Astrocyte (in vitro differentiated cells and primary cell): ENCODE measurements at regions not wholly inside any gene's neighbourhood (a gene's known extent, or its start where the extent isn't known, plus 50 kb on each side); places are given as distances from the start of the nearest gene placed in this dataset.

ENCODE experiments used
- DNase-seq: peaks from one replicate; pipeline ENCODE4 v3.0.0-alpha.2; 2010; ENCODE audit warnings: low read depth
- FAIRE-seq: peaks from 2 replicates; lab custom pipeline; 2011; peaks lifted over from hg19 to GRCh38; lab: Jason Lieb, UNC
- H2AFZ ChIP-seq: 2 replicates; pipeline ENCODE4 v1.6.0; 2012; ENCODE audit warnings: low read depth, low read length, inconsistent platforms
- H3K27ac ChIP-seq: 2 replicates; pipeline ENCODE4 v1.5.1; 2011; ENCODE audit warnings: low read depth, low read length, inconsistent platforms
- H3K27me3 ChIP-seq: 2 replicates; pipeline ENCODE4 v1.6.0; 2011; ENCODE audit warnings: low read length, inconsistent platforms; ENCODE audit not compliant: insufficient read depth
- H3K36me3 ChIP-seq: 2 replicates; pipeline ENCODE4 v1.5.1; 2011; ENCODE audit warnings: low read length, inconsistent platforms; ENCODE audit not compliant: insufficient read depth
- H3K4me1 ChIP-seq: 2 replicates; pipeline ENCODE4 v1.5.1; 2011; ENCODE audit warnings: low read length, inconsistent platforms; ENCODE audit not compliant: insufficient read depth
- H3K4me2 ChIP-seq: 2 replicates; pipeline ENCODE4 v1.6.0; 2012; ENCODE audit warnings: low read length, inconsistent platforms
- H3K4me3 ChIP-seq: 2 replicates; pipeline ENCODE4 v1.5.1; 2011; ENCODE audit warnings: low read depth, mild to moderate bottlenecking, low read length, inconsistent platforms; ENCODE audit not compliant: insufficient read depth
- H3K79me2 ChIP-seq: 2 replicates; pipeline ENCODE4 v1.6.0; 2012; ENCODE audit warnings: mild to moderate bottlenecking, low read length, inconsistent platforms; ENCODE audit not compliant: insufficient read depth
- H3K9ac ChIP-seq: 2 replicates; pipeline ENCODE4 v1.6.0; 2012; ENCODE audit warnings: mild to moderate bottlenecking, low read length, inconsistent platforms
- H3K9me3 ChIP-seq: 2 replicates; pipeline ENCODE4 v1.5.1; 2012; ENCODE audit warnings: low read depth, mild to moderate bottlenecking, low read length, inconsistent platforms; ENCODE audit not compliant: insufficient read depth
- H4K20me1 ChIP-seq: 2 replicates; pipeline ENCODE4 v1.6.0; 2012; ENCODE audit warnings: low read length, inconsistent platforms; ENCODE audit not compliant: insufficient read depth
- H3K27ac Mint-ChIP-seq: one replicate; pipeline ENCODE4 v1.8.0; 2021; ENCODE audit warnings: mild to moderate bottlenecking, mixed read lengths; ENCODE audit not compliant: unreplicated experiment
- H3K27me3 Mint-ChIP-seq: one replicate; pipeline ENCODE4 v1.8.0; 2021; ENCODE audit warnings: low read depth, mixed read lengths; ENCODE audit not compliant: unreplicated experiment
- H3K36me3 Mint-ChIP-seq: one replicate; pipeline ENCODE4 v1.8.0; 2021; ENCODE audit warnings: low read depth, mixed read lengths; ENCODE audit not compliant: unreplicated experiment
- H3K4me1 Mint-ChIP-seq: one replicate; pipeline ENCODE4 v1.8.0; 2021; ENCODE audit warnings: low read depth, mixed read lengths; ENCODE audit not compliant: unreplicated experiment
- H3K4me3 Mint-ChIP-seq: one replicate; pipeline ENCODE4 v1.8.0; 2021; ENCODE audit warnings: mild to moderate bottlenecking, moderate library complexity, mixed read lengths; ENCODE audit not compliant: unreplicated experiment
- H3K9me3 Mint-ChIP-seq: one replicate; pipeline ENCODE4 v1.8.0; 2021; ENCODE audit warnings: mild to moderate bottlenecking, mixed read lengths; ENCODE audit not compliant: unreplicated experiment
- EZH2 ChIP-seq: IDR thresholded peaks from 2 replicates; pipeline ENCODE4 v1.6.1; 2012; ENCODE audit warnings: mild to moderate bottlenecking, low read length, inconsistent platforms; ENCODE audit not compliant: insufficient read depth
- TF ChIP-seq, protein P1 (sequence below): IDR thresholded peaks from 2 replicates; pipeline ENCODE4 v1.5.1; 2011; ENCODE audit warnings: low read depth, mild to moderate bottlenecking, inconsistent platforms, low read length, moderate library complexity; ENCODE audit not compliant: insufficient read depth

DNA sequence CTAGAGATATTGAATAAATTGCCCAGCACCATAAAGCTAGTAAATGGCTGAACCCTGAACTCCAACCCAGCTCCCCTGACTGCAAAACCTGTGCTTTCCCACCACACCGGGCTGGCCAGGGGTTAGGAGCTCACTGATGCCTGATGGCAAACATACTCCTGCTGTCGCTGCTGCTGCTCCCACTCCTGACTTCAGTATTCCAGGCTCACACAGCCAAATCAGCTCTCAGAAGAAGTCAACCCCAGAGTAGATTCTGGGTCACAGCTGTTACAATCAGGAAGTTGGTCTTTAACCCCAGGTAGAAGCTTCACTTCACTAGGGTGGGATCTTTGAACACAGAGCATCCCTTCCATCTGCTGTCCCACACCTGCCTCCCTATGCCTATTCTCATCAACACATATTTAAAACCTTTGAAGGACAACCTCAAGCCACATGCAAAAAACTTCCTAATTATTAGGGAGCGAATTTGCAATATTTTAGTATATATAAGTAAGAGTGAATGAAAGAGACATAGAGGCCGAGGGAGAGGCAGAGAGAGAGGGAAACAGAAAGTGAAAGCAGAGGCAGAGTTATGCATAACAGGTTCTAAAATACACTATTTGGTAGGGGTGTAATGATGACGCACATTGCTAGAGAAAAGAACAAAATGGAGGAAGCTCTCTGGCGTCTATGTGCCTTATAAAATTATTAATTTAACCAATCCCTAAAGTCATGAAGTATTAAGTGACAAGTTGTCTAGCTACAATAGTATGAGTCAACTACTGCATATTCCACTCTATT, 99.4 kb upstream of the SERP2 start:
- H3K36me3 ChIP-seq, result no peaks in the 10 kb centered on the region
- H3K27me3 ChIP-seq, result no peaks in the 10 kb centered on the region
- Mint-ChIP-seq H3K4me3 (no peak overlapping the region), H3K4me1 (peaks cover 9% of the 10 kb centered on the region), H3K36me3 (no peaks in the 10 kb centered on the region), H3K27me3 (peaks cover 5% of the 10 kb centered on the region), H3K9me3 (no peaks in the 10 kb centered on the region), H3K27ac (no peak overlapping the region)
- H4K20me1 ChIP-seq, result no peaks in the 10 kb centered on the region
- TF ChIP-seq EZH2, result no peak
- TF ChIP-seq, protein P1, sequence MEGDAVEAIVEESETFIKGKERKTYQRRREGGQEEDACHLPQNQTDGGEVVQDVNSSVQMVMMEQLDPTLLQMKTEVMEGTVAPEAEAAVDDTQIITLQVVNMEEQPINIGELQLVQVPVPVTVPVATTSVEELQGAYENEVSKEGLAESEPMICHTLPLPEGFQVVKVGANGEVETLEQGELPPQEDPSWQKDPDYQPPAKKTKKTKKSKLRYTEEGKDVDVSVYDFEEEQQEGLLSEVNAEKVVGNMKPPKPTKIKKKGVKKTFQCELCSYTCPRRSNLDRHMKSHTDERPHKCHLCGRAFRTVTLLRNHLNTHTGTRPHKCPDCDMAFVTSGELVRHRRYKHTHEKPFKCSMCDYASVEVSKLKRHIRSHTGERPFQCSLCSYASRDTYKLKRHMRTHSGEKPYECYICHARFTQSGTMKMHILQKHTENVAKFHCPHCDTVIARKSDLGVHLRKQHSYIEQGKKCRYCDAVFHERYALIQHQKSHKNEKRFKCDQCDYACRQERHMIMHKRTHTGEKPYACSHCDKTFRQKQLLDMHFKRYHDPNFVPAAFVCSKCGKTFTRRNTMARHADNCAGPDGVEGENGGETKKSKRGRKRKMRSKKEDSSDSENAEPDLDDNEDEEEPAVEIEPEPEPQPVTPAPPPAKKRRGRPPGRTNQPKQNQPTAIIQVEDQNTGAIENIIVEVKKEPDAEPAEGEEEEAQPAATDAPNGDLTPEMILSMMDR, result no peak
- no peak overlapping the region for H2AFZ ChIP-seq
- H3K4me1 ChIP-seq, result peaks cover 22% of the 10 kb centered on the region
- H3K9ac ChIP-seq, result no peak overlapping the region
- DNase-seq (no peak), FAIRE-seq (no peak)
- H3K79me2 ChIP-seq, result no peaks in the 10 kb centered on the region
- no peak overlapping the region for H3K4me2 ChIP-seq
- H3K4me3 ChIP-seq, result no peak overlapping the region
- no peaks in the 10 kb centered on the region for H3K9me3 ChIP-seq
- H3K27ac ChIP-seq, result no peak overlapping the region

DNA sequence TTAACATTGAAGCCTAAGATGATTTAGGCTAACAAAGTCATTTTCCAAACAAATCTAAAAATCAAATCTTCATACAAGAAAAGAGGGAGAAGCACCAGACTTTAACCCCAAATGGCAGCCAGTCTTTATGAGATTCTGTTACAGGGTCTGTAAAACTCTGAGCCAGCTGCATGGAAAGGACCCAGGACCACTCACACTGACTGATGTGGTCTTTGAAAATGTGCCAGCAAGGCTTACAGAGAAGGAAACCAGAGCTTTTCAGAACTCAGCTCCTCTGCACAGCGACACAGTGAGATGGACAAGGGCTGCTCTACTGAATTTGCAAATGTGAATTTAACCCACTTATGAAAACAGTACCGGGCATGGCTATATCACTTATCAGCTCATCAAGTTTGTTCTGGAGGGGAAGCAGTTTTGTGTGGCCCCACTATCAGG, 98.8 kb upstream of the SERP2 start:
- H3K79me2 ChIP-seq, result no peaks in the 10 kb centered on the region
- no peak overlapping the region for H3K4me3 ChIP-seq
- no peak overlapping the region for H3K27ac ChIP-seq
- DNase-seq, result no peak
- no peak overlapping the region for H2AFZ ChIP-seq
- H3K9ac ChIP-seq, result no peak overlapping the region
- no peak overlapping the region for H3K4me2 ChIP-seq
- Mint-ChIP-seq H3K9me3 (no peaks in the 10 kb centered on the region), H3K4me3 (no peak overlapping the region), H3K27me3 (peaks cover 5% of the 10 kb centered on the region), H3K4me1 (peaks cover 9% of the 10 kb centered on the region), H3K27ac (no peak overlapping the region), H3K36me3 (no peaks in the 10 kb centered on the region)
- H3K9me3 ChIP-seq, result no peaks in the 10 kb centered on the region
- no peaks in the 10 kb centered on the region for H3K27me3 ChIP-seq
- H4K20me1 ChIP-seq, result no peaks in the 10 kb centered on the region
- no peak for FAIRE-seq
- no peak for TF ChIP-seq EZH2
- TF ChIP-seq, protein P1, result no peak
- H3K36me3 ChIP-seq, result no peaks in the 10 kb centered on the region
- H3K4me1 ChIP-seq, result peaks cover 22% of the 10 kb centered on the region

DNA sequence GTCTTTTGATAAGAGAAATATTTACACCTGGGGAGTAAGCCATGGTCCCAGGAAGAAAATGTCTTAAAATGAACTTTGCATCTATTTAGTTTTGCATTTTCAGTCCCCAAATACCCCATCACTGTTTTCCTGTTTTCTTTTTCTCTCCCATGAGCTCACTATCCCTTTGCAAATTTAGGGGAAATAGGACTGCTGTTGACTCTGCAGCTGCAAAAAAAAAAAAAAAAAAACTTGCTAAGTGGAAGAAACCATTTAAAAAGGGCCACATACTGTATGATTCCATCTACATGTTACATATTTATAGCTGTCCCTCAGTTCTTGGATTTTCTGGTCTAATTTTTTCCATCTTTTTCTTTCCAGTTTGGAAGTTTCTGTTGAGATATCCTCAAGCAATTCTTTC, 98.2 kb upstream of the SERP2 start:
- FAIRE-seq, result no peak
- peaks cover 10% of the 10 kb centered on the region for H3K4me1 Mint-ChIP-seq

More for the DNA sequence above, 98.2 kb upstream of the SERP2 start:
- H3K27ac Mint-ChIP-seq, result no peak overlapping the region
- TF ChIP-seq, protein P1, result no peak
- TF ChIP-seq EZH2, result no peak
- no peaks in the 10 kb centered on the region for H3K79me2 ChIP-seq
- no peak overlapping the region for H3K4me2 ChIP-seq
- H3K4me3 Mint-ChIP-seq, result no peak overlapping the region
- no peak overlapping the region for H3K4me3 ChIP-seq
- H3K36me3 ChIP-seq, result no peaks in the 10 kb centered on the region
- peaks cover 5% of the 10 kb centered on the region for H3K27me3 Mint-ChIP-seq
- no peaks in the 10 kb centered on the region for H4K20me1 ChIP-seq
- no peak overlapping the region for H2AFZ ChIP-seq
- H3K9me3 Mint-ChIP-seq, result no peaks in the 10 kb centered on the region
- no peaks in the 10 kb centered on the region for H3K9me3 ChIP-seq
- no peak overlapping the region for H3K27ac ChIP-seq
- H3K36me3 Mint-ChIP-seq, result no peaks in the 10 kb centered on the region
- H3K4me1 ChIP-seq, result peaks cover 25% of the 10 kb centered on the region
- DNase-seq, result no peak
- H3K9ac ChIP-seq, result no peak overlapping the region
- H3K27me3 ChIP-seq, result no peaks in the 10 kb centered on the region
